OCI-LY3 (cell line): ENCODE measurements at regions not wholly inside any gene's neighbourhood (a gene's known extent, or its start where the extent isn't known, plus 50 kb on each side); places are given as distances from the start of the nearest gene placed in this dataset.

Experiments
- H2AFZ ChIP-seq: fragments of 200-600, 300-600 bp; shearing (Covaris generic); 2 replicates; pipeline ENCODE4 v1.6.0; 2014; ENCODE audit warnings: antibody characterized with exemption, low read depth, low read length
- H3K27ac ChIP-seq: fragments of 200-600, 300-600 bp; sonication (generic); 2 replicates; pipeline ENCODE4 v1.5.1; 2014; ENCODE audit warnings: mild to moderate bottlenecking, low read length, moderate library complexity, mixed read lengths
- H3K27me3 ChIP-seq: fragments of 200-600, 300-600 bp; sonication (generic); 2 replicates; pipeline ENCODE4 v1.6.1; 2014; ENCODE audit warnings: low read depth, low read length, mixed read lengths
- H3K36me3 ChIP-seq: fragments of 200-600, 300-600 bp; sonication (generic); replicated peaks from 2 replicates; pipeline ENCODE3; 2014; ENCODE audit warnings: low read depth, low read length, mixed read lengths
- H3K4me1 ChIP-seq: fragments of 300-600, 200-600 bp; sonication (generic); 2 replicates; pipeline ENCODE4 v1.6.1; 2014; ENCODE audit warnings: low read length, mixed read lengths
- H3K4me2 ChIP-seq: fragments of 200-600, 300-600 bp; sonication (generic); 2 replicates; pipeline ENCODE4 v1.6.1; 2014; ENCODE audit warnings: low read length, mixed read lengths
- H3K4me3 ChIP-seq: fragments of 300-600, 200-600 bp; sonication (generic); 2 replicates; pipeline ENCODE4 v1.5.1; 2014; ENCODE audit warnings: antibody characterized with exemption, mild to moderate bottlenecking, low read length, moderate library complexity
- H3K79me2 ChIP-seq: fragments of 300-600, 200-600 bp; shearing (Covaris generic); 2 replicates; pipeline ENCODE4 v1.6.1; 2014; ENCODE audit warnings: mild to moderate bottlenecking, low read length, mixed read lengths
- H3K9ac ChIP-seq: fragments of 300-600, 200-600 bp; shearing (Covaris generic); 2 replicates; pipeline ENCODE4 v1.6.0; 2014; ENCODE audit warnings: mild to moderate bottlenecking, low read length, moderate library complexity
- H3K9me3 ChIP-seq: fragments of 200-600, 300-600 bp; shearing (Covaris generic); 2 replicates; pipeline ENCODE4 v1.6.1; 2014; ENCODE audit warnings: low read length, mixed read lengths; ENCODE audit not compliant: insufficient read depth
- H4K20me1 ChIP-seq: fragments of 200-600, 300-600 bp; sonication (generic); 2 replicates; pipeline ENCODE4 v1.6.1; 2016; ENCODE audit warnings: low read length, mixed read lengths; ENCODE audit not compliant: insufficient read depth
- CTCF ChIP-seq: fragments of 200-600, 300-600 bp; sonication (generic); IDR thresholded peaks from 2 replicates; pipeline ENCODE4 v1.5.1; 2014; ENCODE audit warnings: antibody characterized with exemption, low read length, low read depth
- EZH2phosphoT487 ChIP-seq: fragments of 200-600 bp; shearing (Covaris generic); IDR thresholded peaks from 2 replicates; pipeline ENCODE4 v1.6.1; 2018; ENCODE audit warnings: antibody characterized with exemption, mixed run types, low read depth

GRCh38 chr2:18047896-18048657, 169.6 kb downstream of the KCNS3 start:
- no peaks in the 10 kb centered on the region for H4K20me1 ChIP-seq
- no peak for TF ChIP-seq EZH2phosphoT487
- no peak for TF ChIP-seq CTCF
- H3K9ac ChIP-seq = no peak overlapping the region
- H3K27me3 ChIP-seq = peaks cover 4% of the 10 kb centered on the region
- no peaks in the 10 kb centered on the region for H3K9me3 ChIP-seq
- H3K79me2 ChIP-seq = no peaks in the 10 kb centered on the region
- H3K4me1 ChIP-seq = no peaks in the 10 kb centered on the region
- no peak overlapping the region for H3K4me3 ChIP-seq
- H3K4me2 ChIP-seq = no peak overlapping the region
- no peak overlapping the region for H3K27ac ChIP-seq
- H3K36me3 ChIP-seq = no peaks in the 10 kb centered on the region
- no peak overlapping the region for H2AFZ ChIP-seq

GRCh38 chr2:18047213-18047611, 168.7 kb downstream of the KCNS3 start:
- H3K4me3 ChIP-seq = no peak overlapping the region
- H3K36me3 ChIP-seq = no peaks in the 10 kb centered on the region
- no peaks in the 10 kb centered on the region for H3K9me3 ChIP-seq
- H3K27ac ChIP-seq = no peak overlapping the region
- no peaks in the 10 kb centered on the region for H3K79me2 ChIP-seq
- peaks cover 9% of the 10 kb centered on the region for H3K27me3 ChIP-seq
- TF ChIP-seq CTCF (no peak), EZH2phosphoT487 (no peak)
- H4K20me1 ChIP-seq = no peaks in the 10 kb centered on the region
- no peak overlapping the region for H3K9ac ChIP-seq
- no peaks in the 10 kb centered on the region for H3K4me1 ChIP-seq
- no peak overlapping the region for H3K4me2 ChIP-seq
- no peak overlapping the region for H2AFZ ChIP-seq

GRCh38 chr2:18046558-18047212, 168.2 kb downstream of the KCNS3 start:
- H3K79me2 ChIP-seq = no peaks in the 10 kb centered on the region
- no peak overlapping the region for H3K4me2 ChIP-seq
- no peaks in the 10 kb centered on the region for H3K9me3 ChIP-seq
- H3K9ac ChIP-seq = no peak overlapping the region
- no peaks in the 10 kb centered on the region for H3K4me1 ChIP-seq
- peaks cover 9% of the 10 kb centered on the region for H3K27me3 ChIP-seq
- no peak for TF ChIP-seq CTCF
- TF ChIP-seq EZH2phosphoT487 = no peak
- H4K20me1 ChIP-seq = no peaks in the 10 kb centered on the region
- no peak overlapping the region for H3K27ac ChIP-seq
- H3K36me3 ChIP-seq = no peaks in the 10 kb centered on the region
- H3K4me3 ChIP-seq = no peak overlapping the region
- no peak overlapping the region for H2AFZ ChIP-seq

GRCh38 chr2:18046017-18046416, 167.6 kb downstream of the KCNS3 start:
- no peaks in the 10 kb centered on the region for H3K9me3 ChIP-seq
- no peak overlapping the region for H3K9ac ChIP-seq
- H4K20me1 ChIP-seq = no peaks in the 10 kb centered on the region
- no peaks in the 10 kb centered on the region for H3K36me3 ChIP-seq
- no peaks in the 10 kb centered on the region for H3K79me2 ChIP-seq
- peaks cover 9% of the 10 kb centered on the region for H3K27me3 ChIP-seq
- TF ChIP-seq EZH2phosphoT487 = no peak
- no peak overlapping the region for H3K4me2 ChIP-seq
- no peaks in the 10 kb centered on the region for H3K4me1 ChIP-seq
- H3K4me3 ChIP-seq = no peak overlapping the region
- no peak overlapping the region for H2AFZ ChIP-seq
- no peak overlapping the region for H3K27ac ChIP-seq
